A549 (cell line): ENCODE measurements at regions not wholly inside any gene's neighbourhood (a gene's known extent, or its start where the extent isn't known, plus 50 kb on each side); places are given as distances from the start of the nearest gene placed in this dataset.
"Not testable (repeated sequence)": the region's sequence is repeated elsewhere in the genome, so short reads cannot be mapped to it uniquely, and the experiment has no call there.

Experiments used
- ATAC-seq, 2 experiments: fragments of 200-7000 bp in 1 of 2; fragments of >200 bp in 1 of 2; cut with Nextera tagmentation in 1 of 2; cut with Tn5 transposase in 1 of 2; 3 replicates each; pipeline versions ENCODE4 v1.8.0 to v1.9.1; 2018 to 2020; ENCODE audit warnings: mild to moderate bottlenecking in 1 of 2, moderate library complexity in 1 of 2
- CTCF ChIA-PET: fragments of 300-600 bp; sonication (Branson Sonifier 250); formaldehyde crosslinking; extraction: SDS; loops from one replicate; lab custom pipeline; 2021; ENCODE audit warnings: antibody characterized with exemption, inconsistent platforms; lab: Yijun Ruan, JAX
- POLR2A ChIA-PET: fragments of 350-600 bp; formaldehyde crosslinking; extraction: SDS; loops from one replicate; lab custom pipeline; 2021; ENCODE audit warnings: antibody characterized with exemption, inconsistent platforms; lab: Yijun Ruan, JAX
- DNase-seq, 2 experiments: peaks; one replicate each; pipeline versions ENCODE4 v3.0.0 to v3.0.0-alpha.2; 2011 to 2016; ENCODE audit warnings: low read depth in 1 of 2, low spot score in 1 of 2
- FAIRE-seq: peaks from 2 replicates; lab custom pipeline; 2011; peaks lifted over from hg19 to GRCh38; lab: Jason Lieb, UNC
- H3K27ac ChIP-seq, 2 experiments: fragments of >200 bp; sonication (Bioruptor Twin); formaldehyde crosslinking; 3 replicates each; pipeline ENCODE4 v1.5.1; 2016 to 2017
- H3K4me1 ChIP-seq: fragments of >200 bp; sonication (Bioruptor Twin); formaldehyde crosslinking; 3 replicates; pipeline ENCODE4 v1.6.1; 2016
- H3K4me2 ChIP-seq: fragments of >200 bp; sonication (Bioruptor Twin); formaldehyde crosslinking; 3 replicates; pipeline ENCODE4 v1.6.1; 2016
- H3K4me3 ChIP-seq: fragments of >200 bp; sonication (Bioruptor Twin); formaldehyde crosslinking; 3 replicates; pipeline ENCODE4 v1.5.1; 2016
- H3K9me3 ChIP-seq: fragments of >200 bp; sonication (Bioruptor Twin); formaldehyde crosslinking; 3 replicates; pipeline ENCODE4 v1.6.1; 2016
- CBX2 ChIP-seq: fragments of 200-600 bp; sonication (generic); IDR thresholded peaks from 2 replicates; pipeline ENCODE4 v1.6.1; 2016; ENCODE audit warnings: low read depth, mild to moderate bottlenecking, borderline replicate concordance
- CBX8 ChIP-seq: fragments of 200-600 bp; sonication (generic); IDR thresholded peaks from 2 replicates; pipeline ENCODE4 v1.6.1; 2016
- CEBPB ChIP-seq, 2 experiments: fragments of >200 bp in 1 of 2; sonication (Bioruptor Twin) in 1 of 2; formaldehyde crosslinking in 1 of 2; IDR thresholded peaks; 2 replicates each; pipeline ENCODE4 v1.6.1; 2012 to 2016
- CHD2 ChIP-seq: fragments of 150-350 bp; IDR thresholded peaks from 2 replicates; pipeline ENCODE4 v1.6.1; 2014; ENCODE audit warnings: low read length; ENCODE audit not compliant: partially characterized antibody
- CHD4 ChIP-seq: fragments of 200-600 bp; sonication (generic); IDR thresholded peaks from 2 replicates; pipeline ENCODE4 v1.6.1; 2016; ENCODE audit warnings: antibody characterized with exemption, mild to moderate bottlenecking, borderline replicate concordance
- EHMT2 ChIP-seq: fragments of 200-600 bp; sonication (generic); IDR thresholded peaks from 2 replicates; pipeline ENCODE4 v1.6.1; 2016; ENCODE audit warnings: antibody characterized with exemption, low read depth, mild to moderate bottlenecking, moderate library complexity
- ESRRA ChIP-seq: fragments of 150-350 bp; IDR thresholded peaks from 2 replicates; pipeline ENCODE4 v1.6.1; 2014; ENCODE audit warnings: mild to moderate bottlenecking, low read length, borderline replicate concordance
- FOXS1 ChIP-seq: fragments of 250-450 bp; sonication (Bioruptor Pico); IDR thresholded peaks from 2 replicates; pipeline ENCODE4 v1.5.0; 2020; ENCODE audit warnings: mild to moderate bottlenecking, moderate library complexity
- HEYL ChIP-seq: fragments of 250-450 bp; sonication (Bioruptor Pico); IDR thresholded peaks from 2 replicates; pipeline ENCODE4 v1.8.0; 2021; ENCODE audit warnings: mild to moderate bottlenecking, moderate library complexity
- HMGXB4 ChIP-seq: fragments of 250-450 bp; sonication (Bioruptor Pico); IDR thresholded peaks from 2 replicates; pipeline ENCODE4 v1.5.0; 2021; ENCODE audit warnings: mild to moderate bottlenecking, moderate library complexity, borderline replicate concordance
- HOXB5 ChIP-seq: fragments of 250-450 bp; sonication (Bioruptor Pico); IDR thresholded peaks from 2 replicates; pipeline ENCODE4 v1.5.0; 2020; ENCODE audit warnings: mild to moderate bottlenecking, moderate library complexity
- JUN ChIP-seq, 2 experiments: fragments of >200 bp; sonication (Bioruptor Twin); formaldehyde crosslinking; IDR thresholded peaks; 2 replicates in 1 of 2; 3 replicates in 1 of 2; pipeline ENCODE4 v1.6.1; 2016 to 2017
- JUNB ChIP-seq: fragments of >200 bp; sonication (Bioruptor Twin); formaldehyde crosslinking; IDR thresholded peaks from 2 replicates; pipeline ENCODE4 v1.6.1; 2016
- KDM1A ChIP-seq: fragments of 200-600 bp; sonication (generic); IDR thresholded peaks from 2 replicates; pipeline ENCODE4 v1.6.1; 2016; ENCODE audit warnings: low read depth, mild to moderate bottlenecking
- KDM5A ChIP-seq: fragments of 200-600 bp; sonication (generic); IDR thresholded peaks from 2 replicates; pipeline ENCODE4 v1.6.1; 2016; ENCODE audit warnings: antibody characterized with exemption, mild to moderate bottlenecking
- MAFK ChIP-seq: fragments of 450-650 bp; IDR thresholded peaks from 2 replicates; pipeline ENCODE4 v1.6.1; 2014; ENCODE audit not compliant: partially characterized antibody
- MAX ChIP-seq: IDR thresholded peaks from 2 replicates; pipeline ENCODE4 v1.6.1; 2012
- NPAS2 ChIP-seq: fragments of 250-450 bp; sonication (Bioruptor Pico); IDR thresholded peaks from 2 replicates; pipeline ENCODE4 v1.8.0; 2022; ENCODE audit warnings: mild to moderate bottlenecking, moderate library complexity, borderline replicate concordance
- PBX3 ChIP-seq: IDR thresholded peaks from 2 replicates; pipeline ENCODE4 v1.6.1; 2012
- POLR2A ChIP-seq: IDR thresholded peaks from 2 replicates; pipeline ENCODE4 v1.6.1; 2012; ENCODE audit warnings: mild to moderate bottlenecking, low read length
- RAD21 ChIP-seq, 2 experiments: fragments of >200 bp in 1 of 2; sonication (Bioruptor Twin) in 1 of 2; formaldehyde crosslinking in 1 of 2; IDR thresholded peaks in 1 of 2; conservative IDR thresholded peaks in 1 of 2; 2 replicates in 1 of 2; 3 replicates in 1 of 2; pipeline ENCODE4 v1.6.1; 2012 to 2018; ENCODE audit warnings: inconsistent platforms in 1 of 2
- RARB ChIP-seq: fragments of 250-450 bp; sonication (Bioruptor Pico); IDR thresholded peaks from 2 replicates; pipeline ENCODE4 v1.8.0; 2021; ENCODE audit warnings: mild to moderate bottlenecking, moderate library complexity
- RCOR1 ChIP-seq: fragments of 150-350 bp; IDR thresholded peaks from 2 replicates; pipeline ENCODE4 v1.6.1; 2014; ENCODE audit warnings: antibody characterized with exemption, low read length, low read depth
- RFX5 ChIP-seq: fragments of 450-650 bp; IDR thresholded peaks from 2 replicates; pipeline ENCODE4 v1.7.1; 2014; ENCODE audit warnings: antibody characterized with exemption, mild to moderate bottlenecking, moderate library complexity
- SREBF2 ChIP-seq: fragments of 450-650 bp; IDR thresholded peaks from 2 replicates; pipeline ENCODE4 v1.6.1; 2014; ENCODE audit warnings: mild to moderate bottlenecking, moderate library complexity
- TP53 ChIP-seq: fragments of 250-450 bp; sonication (Bioruptor Pico); IDR thresholded peaks from 2 replicates; pipeline ENCODE4 v1.5.0; 2021; ENCODE audit warnings: mild to moderate bottlenecking, moderate library complexity
- USF2 ChIP-seq: fragments of 450-650 bp; IDR thresholded peaks from 2 replicates; pipeline ENCODE4 v1.6.1; 2014; ENCODE audit warnings: antibody characterized with exemption
- ZNF302 ChIP-seq: fragments of 250-450 bp; sonication (Bioruptor Pico); IDR thresholded peaks from 2 replicates; pipeline ENCODE4 v1.9.0; 2021; ENCODE audit warnings: inconsistent platforms, mild to moderate bottlenecking, moderate library complexity
- ZSCAN20 ChIP-seq: fragments of 250-450 bp; sonication (Bioruptor Pico); IDR thresholded peaks from 2 replicates; pipeline ENCODE4 v1.8.0; 2022; ENCODE audit warnings: mild to moderate bottlenecking, moderate library complexity
- WGBS: methylation state at CpG from one replicate; pipeline ENCODE4 v1.1.6; 2017; ENCODE audit errors: missing lambda C conversion rate; 5-methylcytosine and 5-hydroxymethylcytosine counted together

- TF ChIP-seq HEYL (CRISPR knock-in tag) (no peak), CHD4 (no peak), RAD21 (conservative IDR thresholded peaks at IDR 0.05 in 1 of 2, IDR thresholded peaks at IDR 0.05 in 1 of 2) (no peak), ZNF302 (no peak), RARB (CRISPR knock-in tag) (no peak), KDM1A (no peak), CHD2 (no peak)
- TF ChIP-seq, all 56 proteins: peak for 0
Observed at GRCh38 chr16:64343061-64343819, 778.6 kb downstream of the CDH11 start (continued).

- H3K9me3 ChIP-seq, FAIRE-seq, ATAC-seq, H3K27ac ChIP-seq, DNase-seq, H3K4me2 ChIP-seq, POLR2A ChIA-PET, CTCF ChIA-PET, H3K4me3 ChIP-seq, H3K4me1 ChIP-seq: not testable (repeated sequence)
- 5% methylated on average over 1 of the region's 1 CpG for WGBS
Observed at GRCh38 chr16:64341336-64341735, 780.5 kb downstream of the CDH11 start.

- H3K4me1 ChIP-seq: no peaks in the 10 kb centered on the region
- no peaks in the 10 kb centered on the region for H3K9me3 ChIP-seq
- no peak overlapping the region for H3K4me2 ChIP-seq
- TF ChIP-seq JUNB (no peak), JUN (IDR thresholded peaks at IDR 0.05) (no peak), ZSCAN20 (CRISPR knock-in tag) (no peak), CEBPB (IDR thresholded peaks at IDR 0.05) (no peak), KDM5A (no peak), USF2 (no peak), ESRRA (no peak), RFX5 (no peak), NPAS2 (CRISPR knock-in tag) (no peak), EHMT2 (no peak), TP53 (CRISPR knock-in tag) (no peak)
- ChIA-PET CTCF (interaction anchor here (0.6 kb wide), 1 partner anchor 113 kb away, joined by 3 read pairs; no protein-coding TSS in a partner anchor), POLR2A (no interaction called here)
- WGBS: 11% methylated on average over 4 of the region's 4 CpGs
- H3K4me3 ChIP-seq: no peak overlapping the region
- no peak for DNase-seq
- no peak for ATAC-seq
- H3K27ac ChIP-seq: no peak overlapping the region
- no peak for FAIRE-seq
Observed at GRCh38 chr16:64339052-64339770, 782.7 kb downstream of the CDH11 start.

- H3K4me1 ChIP-seq: no peaks in the 10 kb centered on the region
- FAIRE-seq (no peak), DNase-seq (no peak), ATAC-seq (no peak)
- H3K27ac ChIP-seq: no peak overlapping the region
- CTCF ChIA-PET: no interaction called here
- WGBS: 21% methylated on average over 2 of the region's 2 CpGs
- POLR2A ChIA-PET: no interaction called here
- no peak overlapping the region for H3K4me3 ChIP-seq
- H3K9me3 ChIP-seq: no peaks in the 10 kb centered on the region; the same call in 2 of the 3 replicates
- no peak overlapping the region for H3K4me2 ChIP-seq
- TF ChIP-seq HMGXB4 (CRISPR knock-in tag) (no peak), JUN (IDR thresholded peaks at IDR 0.05) (no peak), POLR2A (no peak), HOXB5 (CRISPR knock-in tag) (no peak), KDM1A (no peak), MAX (no peak), PBX3 (no peak), ZNF302 (no peak), SREBF2 (no peak), RAD21 (conservative IDR thresholded peaks at IDR 0.05 in 1 of 2, IDR thresholded peaks at IDR 0.05 in 1 of 2) (no peak), RCOR1 (no peak), CBX2 (no peak), CBX8 (no peak), FOXS1 (CRISPR knock-in tag) (no peak), MAFK (no peak)
Observed at GRCh38 chr16:64321881-64322280, 800.0 kb downstream of the CDH11 start.
